Astrocyte (in vitro differentiated cells and primary cell): ENCODE measurements at regions not wholly inside any gene's neighbourhood (a gene's known extent, or its start where the extent isn't known, plus 50 kb on each side); places are given as distances from the start of the nearest gene placed in this dataset.

Experiments
- DNase-seq: peaks from one replicate; pipeline ENCODE4 v3.0.0-alpha.2; 2010; ENCODE audit warnings: low read depth
- FAIRE-seq: peaks from 2 replicates; lab custom pipeline; 2011; peaks lifted over from hg19 to GRCh38; lab: Jason Lieb, UNC
- H2AFZ ChIP-seq: 2 replicates; pipeline ENCODE4 v1.6.0; 2012; ENCODE audit warnings: low read depth, low read length, inconsistent platforms
- H3K27ac ChIP-seq: 2 replicates; pipeline ENCODE4 v1.5.1; 2011; ENCODE audit warnings: low read depth, low read length, inconsistent platforms
- H3K27me3 ChIP-seq: 2 replicates; pipeline ENCODE4 v1.6.0; 2011; ENCODE audit warnings: low read length, inconsistent platforms; ENCODE audit not compliant: insufficient read depth
- H3K36me3 ChIP-seq: 2 replicates; pipeline ENCODE4 v1.5.1; 2011; ENCODE audit warnings: low read length, inconsistent platforms; ENCODE audit not compliant: insufficient read depth
- H3K4me1 ChIP-seq: 2 replicates; pipeline ENCODE4 v1.5.1; 2011; ENCODE audit warnings: low read length, inconsistent platforms; ENCODE audit not compliant: insufficient read depth
- H3K4me2 ChIP-seq: 2 replicates; pipeline ENCODE4 v1.6.0; 2012; ENCODE audit warnings: low read length, inconsistent platforms
- H3K4me3 ChIP-seq: 2 replicates; pipeline ENCODE4 v1.5.1; 2011; ENCODE audit warnings: low read depth, mild to moderate bottlenecking, low read length, inconsistent platforms; ENCODE audit not compliant: insufficient read depth
- H3K79me2 ChIP-seq: 2 replicates; pipeline ENCODE4 v1.6.0; 2012; ENCODE audit warnings: mild to moderate bottlenecking, low read length, inconsistent platforms; ENCODE audit not compliant: insufficient read depth
- H3K9ac ChIP-seq: 2 replicates; pipeline ENCODE4 v1.6.0; 2012; ENCODE audit warnings: mild to moderate bottlenecking, low read length, inconsistent platforms
- H3K9me3 ChIP-seq: 2 replicates; pipeline ENCODE4 v1.5.1; 2012; ENCODE audit warnings: low read depth, mild to moderate bottlenecking, low read length, inconsistent platforms; ENCODE audit not compliant: insufficient read depth
- H4K20me1 ChIP-seq: 2 replicates; pipeline ENCODE4 v1.6.0; 2012; ENCODE audit warnings: low read length, inconsistent platforms; ENCODE audit not compliant: insufficient read depth
- H3K27ac Mint-ChIP-seq: one replicate; pipeline ENCODE4 v1.8.0; 2021; ENCODE audit warnings: mild to moderate bottlenecking, mixed read lengths; ENCODE audit not compliant: unreplicated experiment
- H3K27me3 Mint-ChIP-seq: one replicate; pipeline ENCODE4 v1.8.0; 2021; ENCODE audit warnings: low read depth, mixed read lengths; ENCODE audit not compliant: unreplicated experiment
- H3K36me3 Mint-ChIP-seq: one replicate; pipeline ENCODE4 v1.8.0; 2021; ENCODE audit warnings: low read depth, mixed read lengths; ENCODE audit not compliant: unreplicated experiment
- H3K4me1 Mint-ChIP-seq: one replicate; pipeline ENCODE4 v1.8.0; 2021; ENCODE audit warnings: low read depth, mixed read lengths; ENCODE audit not compliant: unreplicated experiment
- H3K4me3 Mint-ChIP-seq: one replicate; pipeline ENCODE4 v1.8.0; 2021; ENCODE audit warnings: mild to moderate bottlenecking, moderate library complexity, mixed read lengths; ENCODE audit not compliant: unreplicated experiment
- H3K9me3 Mint-ChIP-seq: one replicate; pipeline ENCODE4 v1.8.0; 2021; ENCODE audit warnings: mild to moderate bottlenecking, mixed read lengths; ENCODE audit not compliant: unreplicated experiment
- EZH2 ChIP-seq: IDR thresholded peaks from 2 replicates; pipeline ENCODE4 v1.6.1; 2012; ENCODE audit warnings: mild to moderate bottlenecking, low read length, inconsistent platforms; ENCODE audit not compliant: insufficient read depth
- TF ChIP-seq, protein P1 (sequence below): IDR thresholded peaks from 2 replicates; pipeline ENCODE4 v1.5.1; 2011; ENCODE audit warnings: low read depth, mild to moderate bottlenecking, inconsistent platforms, low read length, moderate library complexity; ENCODE audit not compliant: insufficient read depth

DNA sequence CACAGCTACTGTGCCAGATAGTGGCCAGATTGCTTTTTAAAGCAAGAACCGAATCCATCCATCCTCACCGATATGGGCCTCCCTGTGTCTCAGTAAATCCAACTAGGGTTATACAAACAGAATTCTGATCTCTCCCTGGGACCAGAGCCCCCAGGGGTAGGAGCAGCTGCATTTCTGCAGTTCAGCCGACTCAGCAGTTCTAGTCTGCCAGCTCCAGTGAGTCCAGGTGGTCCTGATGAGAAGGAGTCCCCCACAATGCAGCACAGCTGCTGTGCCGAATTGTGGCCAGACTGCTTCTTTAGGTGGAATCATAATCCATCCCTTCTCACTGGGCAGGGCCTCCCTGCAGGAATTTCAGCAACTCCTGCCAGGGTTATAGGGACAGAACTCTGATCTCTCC, 532.9 kb downstream of the ACTRT1 start:
- Histone ChIP-seq H3K27ac (no peak overlapping the region), H3K9ac (no peak overlapping the region), H3K4me3 (no peak overlapping the region), H3K4me2 (no peak overlapping the region), H3K4me1 (no peaks in the 10 kb centered on the region), H4K20me1 (no peaks in the 10 kb centered on the region), H3K79me2 (no peaks in the 10 kb centered on the region), H3K9me3 (no peaks in the 10 kb centered on the region), H3K36me3 (no peaks in the 10 kb centered on the region), H3K27me3 (no peaks in the 10 kb centered on the region), H2AFZ (no peak overlapping the region)
- no peak for FAIRE-seq
- H3K36me3 Mint-ChIP-seq, result no peaks in the 10 kb centered on the region
- peaks cover 6% of the 10 kb centered on the region for H3K9me3 Mint-ChIP-seq
- no peak overlapping the region for H3K27ac Mint-ChIP-seq
- H3K4me3 Mint-ChIP-seq, result no peak overlapping the region
- TF ChIP-seq, protein P1, sequence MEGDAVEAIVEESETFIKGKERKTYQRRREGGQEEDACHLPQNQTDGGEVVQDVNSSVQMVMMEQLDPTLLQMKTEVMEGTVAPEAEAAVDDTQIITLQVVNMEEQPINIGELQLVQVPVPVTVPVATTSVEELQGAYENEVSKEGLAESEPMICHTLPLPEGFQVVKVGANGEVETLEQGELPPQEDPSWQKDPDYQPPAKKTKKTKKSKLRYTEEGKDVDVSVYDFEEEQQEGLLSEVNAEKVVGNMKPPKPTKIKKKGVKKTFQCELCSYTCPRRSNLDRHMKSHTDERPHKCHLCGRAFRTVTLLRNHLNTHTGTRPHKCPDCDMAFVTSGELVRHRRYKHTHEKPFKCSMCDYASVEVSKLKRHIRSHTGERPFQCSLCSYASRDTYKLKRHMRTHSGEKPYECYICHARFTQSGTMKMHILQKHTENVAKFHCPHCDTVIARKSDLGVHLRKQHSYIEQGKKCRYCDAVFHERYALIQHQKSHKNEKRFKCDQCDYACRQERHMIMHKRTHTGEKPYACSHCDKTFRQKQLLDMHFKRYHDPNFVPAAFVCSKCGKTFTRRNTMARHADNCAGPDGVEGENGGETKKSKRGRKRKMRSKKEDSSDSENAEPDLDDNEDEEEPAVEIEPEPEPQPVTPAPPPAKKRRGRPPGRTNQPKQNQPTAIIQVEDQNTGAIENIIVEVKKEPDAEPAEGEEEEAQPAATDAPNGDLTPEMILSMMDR, result no peak
- no peak for TF ChIP-seq EZH2
- no peaks in the 10 kb centered on the region for H3K27me3 Mint-ChIP-seq
- no peaks in the 10 kb centered on the region for H3K4me1 Mint-ChIP-seq
- no peak for DNase-seq

DNA sequence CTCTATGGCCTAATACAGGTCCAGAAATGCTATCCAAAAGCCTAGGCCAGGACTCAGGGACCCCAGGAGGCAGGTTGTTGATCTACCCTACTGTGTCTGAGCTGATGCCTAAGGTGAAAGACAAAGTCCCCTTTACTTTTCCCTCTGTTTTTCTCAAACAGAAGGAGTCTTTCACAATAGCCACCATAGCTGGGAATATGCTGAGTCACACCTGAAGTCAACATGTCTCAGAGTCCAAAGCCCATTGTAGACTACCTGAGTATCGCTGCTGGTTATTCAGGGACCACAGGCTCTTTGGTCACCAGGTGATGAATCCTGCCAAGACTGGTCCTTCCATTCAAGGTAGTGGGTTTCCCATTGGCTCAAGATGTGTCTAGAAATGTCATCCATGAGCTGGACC, 562.2 kb downstream of the ACTRT1 start:
- Histone ChIP-seq H3K4me2 (no peak overlapping the region), H3K27ac (no peak overlapping the region), H3K9ac (no peak overlapping the region), H3K4me3 (no peak overlapping the region), H4K20me1 (no peaks in the 10 kb centered on the region), H3K79me2 (no peaks in the 10 kb centered on the region), H3K36me3 (no peaks in the 10 kb centered on the region), H2AFZ (no peak overlapping the region), H3K4me1 (no peaks in the 10 kb centered on the region), H3K9me3 (no peaks in the 10 kb centered on the region), H3K27me3 (no peaks in the 10 kb centered on the region)
- Mint-ChIP-seq H3K27me3 (no peaks in the 10 kb centered on the region), H3K4me3 (no peak overlapping the region), H3K9me3 (peaks cover 7% of the 10 kb centered on the region), H3K27ac (no peak overlapping the region), H3K36me3 (no peaks in the 10 kb centered on the region), H3K4me1 (no peaks in the 10 kb centered on the region)
- TF ChIP-seq EZH2, result no peak
- TF ChIP-seq, protein P1, result no peak
- FAIRE-seq, result no peak
- no peak for DNase-seq

DNA sequence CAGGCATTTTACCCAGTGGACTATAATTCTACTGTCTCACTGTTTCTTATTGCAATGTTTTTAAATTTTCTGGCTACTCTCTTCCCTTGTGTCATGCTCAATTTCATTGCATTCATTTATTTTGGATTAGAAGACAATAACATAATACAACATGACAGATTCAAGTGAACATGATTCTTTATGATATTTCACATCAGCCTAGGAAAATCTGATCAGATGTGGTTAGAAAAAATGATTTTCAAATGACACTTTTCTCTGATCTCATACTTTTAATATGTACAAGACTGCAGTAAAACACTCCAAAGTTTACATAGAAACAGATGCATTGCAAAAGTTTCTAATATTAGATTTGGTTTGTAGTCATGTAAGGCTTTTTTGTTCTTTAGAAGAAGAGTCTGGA, 586.0 kb downstream of the ACTRT1 start:
- Histone ChIP-seq H3K4me2 (no peak overlapping the region), H3K9me3 (no peaks in the 10 kb centered on the region), H4K20me1 (no peaks in the 10 kb centered on the region), H3K9ac (no peak overlapping the region), H2AFZ (no peak overlapping the region), H3K36me3 (no peaks in the 10 kb centered on the region), H3K27me3 (no peaks in the 10 kb centered on the region), H3K4me1 (no peaks in the 10 kb centered on the region), H3K79me2 (no peaks in the 10 kb centered on the region), H3K27ac (no peak overlapping the region), H3K4me3 (no peak overlapping the region)
- no peaks in the 10 kb centered on the region for H3K9me3 Mint-ChIP-seq
- DNase-seq (no peak), FAIRE-seq (no peak)
- H3K36me3 Mint-ChIP-seq, result no peaks in the 10 kb centered on the region
- TF ChIP-seq EZH2, result no peak
- TF ChIP-seq, protein P1, result no peak
- no peaks in the 10 kb centered on the region for H3K4me1 Mint-ChIP-seq
- no peak overlapping the region for H3K4me3 Mint-ChIP-seq
- H3K27me3 Mint-ChIP-seq, result no peaks in the 10 kb centered on the region
- no peak overlapping the region for H3K27ac Mint-ChIP-seq
